Karpas-422 (cell line): ENCODE measurements at regions not wholly inside any gene's neighbourhood (a gene's known extent, or its start where the extent isn't known, plus 50 kb on each side); places are given as distances from the start of the nearest gene placed in this dataset.
A peak's percentile ranks its signal among the peaks of the same experiment; 100 is the strongest.
"Not testable (repeated sequence)": the region's sequence is repeated elsewhere in the genome, so short reads cannot be mapped to it uniquely, and the experiment has no call there.

Experiments
- DNase-seq: peaks from one replicate; pipeline ENCODE4 v3.0.0-alpha.2; 2015
- H2AFZ ChIP-seq: fragments of 200-600 bp; sonication (generic); 2 replicates; pipeline ENCODE4 v1.6.1; 2014; ENCODE audit warnings: antibody characterized with exemption, low read length, mixed read lengths
- H3K27ac ChIP-seq: fragments of 200-600 bp; sonication (generic); 2 replicates; pipeline ENCODE4 v1.5.1; 2014; ENCODE audit warnings: mild to moderate bottlenecking, low read length, moderate library complexity
- H3K27me3 ChIP-seq: fragments of 200-600 bp; sonication (generic); 2 replicates; pipeline ENCODE4 v1.6.1; 2014; ENCODE audit warnings: low read length, mixed read lengths
- H3K36me3 ChIP-seq: fragments of 200-600 bp; sonication (generic); 2 replicates; pipeline ENCODE4 v1.6.1; 2014; ENCODE audit warnings: low read length, mixed read lengths; ENCODE audit not compliant: insufficient read depth
- H3K4me1 ChIP-seq: fragments of 200-600 bp; sonication (generic); 2 replicates; pipeline ENCODE4 v1.6.1; 2014; ENCODE audit warnings: mild to moderate bottlenecking, low read length, mixed read lengths
- H3K4me2 ChIP-seq: fragments of 200-600 bp; sonication (generic); 2 replicates; pipeline ENCODE4 v1.6.1; 2014; ENCODE audit warnings: low read length, low read depth, mild to moderate bottlenecking; ENCODE audit not compliant: poor library complexity, severe bottlenecking
- H3K4me3 ChIP-seq: fragments of 200-600 bp; sonication (generic); 2 replicates; pipeline ENCODE4 v1.5.1; 2014; ENCODE audit warnings: mild to moderate bottlenecking, antibody characterized with exemption, low read length, mixed read lengths
- H3K79me2 ChIP-seq: fragments of 200-600 bp; sonication (generic); 2 replicates; pipeline ENCODE4 v1.6.1; 2014; ENCODE audit warnings: mild to moderate bottlenecking, low read length, mixed read lengths
- H3K9ac ChIP-seq: fragments of 200-600 bp; sonication (generic); 2 replicates; pipeline ENCODE4 v1.6.0; 2014; ENCODE audit warnings: low read length
- H3K9me2 ChIP-seq: fragments of 200-600 bp; sonication (generic), shearing (Covaris generic); replicated peaks from 2 replicates; pipeline ENCODE4 v1.6.0; 2014; ENCODE audit warnings: mild to moderate bottlenecking, low read length, moderate library complexity; ENCODE audit not compliant: insufficient read depth
- H3K9me3 ChIP-seq: fragments of 300-700, 200-600 bp; sonication (generic); 2 replicates; pipeline ENCODE4 v1.6.1; 2014; ENCODE audit warnings: low read length, mixed read lengths
- H4K20me1 ChIP-seq: fragments of 200-600 bp; sonication (generic); 2 replicates; pipeline ENCODE4 v1.6.1; 2014; ENCODE audit warnings: mild to moderate bottlenecking, antibody characterized with exemption, low read length, low read depth; ENCODE audit not compliant: insufficient read depth

DNA sequence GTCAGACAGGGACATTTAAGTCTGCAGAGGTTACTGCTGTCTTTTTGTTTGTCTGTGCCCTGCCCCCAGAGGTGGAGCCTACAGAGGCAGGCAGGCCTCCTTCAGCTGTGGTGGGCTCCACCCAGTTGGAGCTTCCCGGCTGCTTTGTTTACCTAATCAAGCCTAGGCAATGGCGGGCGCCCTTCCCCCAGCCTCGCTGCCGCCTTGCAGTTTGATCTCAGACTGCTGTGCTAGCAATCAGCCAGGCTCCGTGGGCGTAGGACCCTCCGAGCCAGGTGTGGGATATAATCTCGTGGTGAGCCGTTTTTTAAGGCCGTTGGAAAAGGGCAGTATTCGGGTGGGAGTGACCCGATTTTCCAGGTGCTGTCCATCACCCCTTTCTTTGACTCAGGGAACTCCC is 152.0 kb downstream of the SEM1 start:
- not testable (repeated sequence) for H3K9ac ChIP-seq, H3K4me3 ChIP-seq, H3K4me1 ChIP-seq, H3K79me2 ChIP-seq, H3K9me2 ChIP-seq, H3K9me3 ChIP-seq, H3K27ac ChIP-seq, H3K27me3 ChIP-seq, H2AFZ ChIP-seq, DNase-seq, H4K20me1 ChIP-seq, H3K4me2 ChIP-seq, H3K36me3 ChIP-seq

GRCh38 chr7:96548664-96549063 is 161.0 kb downstream of the SEM1 start:
- H3K4me2 ChIP-seq: no peak overlapping the region
- H3K9ac ChIP-seq: no peak overlapping the region
- no peak for DNase-seq
- no peaks in the 10 kb centered on the region for H3K9me3 ChIP-seq
- H3K27me3 ChIP-seq: no peaks in the 10 kb centered on the region
- H3K36me3 ChIP-seq: no peaks in the 10 kb centered on the region
- no peaks in the 10 kb centered on the region for H3K79me2 ChIP-seq
- H3K4me1 ChIP-seq: no peaks in the 10 kb centered on the region
- no peak overlapping the region for H3K4me3 ChIP-seq
- H3K27ac ChIP-seq: no peak overlapping the region
- no peak overlapping the region for H2AFZ ChIP-seq
- no peaks in the 10 kb centered on the region for H4K20me1 ChIP-seq
- H3K9me2 ChIP-seq: no peaks in the 10 kb centered on the region

GRCh38 chr7:96547371-96547811 is 162.3 kb downstream of the SEM1 start:
- no peak overlapping the region for H3K27ac ChIP-seq
- H3K36me3 ChIP-seq: no peaks in the 10 kb centered on the region
- H3K9ac ChIP-seq: no peak overlapping the region
- H4K20me1 ChIP-seq: no peaks in the 10 kb centered on the region
- no peaks in the 10 kb centered on the region for H3K9me2 ChIP-seq
- H3K4me1 ChIP-seq: no peaks in the 10 kb centered on the region
- no peak overlapping the region for H2AFZ ChIP-seq
- no peaks in the 10 kb centered on the region for H3K79me2 ChIP-seq
- no peak overlapping the region for H3K4me2 ChIP-seq
- H3K9me3 ChIP-seq: no peaks in the 10 kb centered on the region
- DNase-seq: no peak
- H3K27me3 ChIP-seq: no peaks in the 10 kb centered on the region
- H3K4me3 ChIP-seq: no peak overlapping the region

DNA sequence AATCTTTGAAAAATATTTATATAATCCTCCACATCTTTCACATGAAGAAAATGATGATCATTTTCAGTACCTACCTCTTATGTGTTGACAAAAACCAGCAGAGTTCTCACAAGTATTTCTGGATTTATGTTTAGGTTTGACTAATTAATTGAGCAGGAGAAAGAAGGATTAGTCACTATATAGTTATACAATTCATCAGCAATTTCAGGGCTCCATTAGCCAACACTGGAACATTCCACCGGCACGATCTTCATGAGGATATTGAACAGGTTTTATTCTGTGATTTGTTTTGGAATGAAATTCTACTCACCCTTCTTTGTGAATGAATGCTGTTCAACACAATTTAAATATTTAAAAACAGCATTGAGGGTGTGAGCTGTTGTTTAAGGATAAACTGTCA is 163.2 kb downstream of the SEM1 start:
- no peak for DNase-seq
- Histone ChIP-seq H3K9me2 (no peaks in the 10 kb centered on the region), H3K27me3 (no peaks in the 10 kb centered on the region), H3K27ac (no peak overlapping the region), H3K4me3 (no peak overlapping the region), H3K79me2 (no peaks in the 10 kb centered on the region), H3K4me2 (no peak overlapping the region), H2AFZ (no peak overlapping the region), H4K20me1 (no peaks in the 10 kb centered on the region), H3K4me1 (no peaks in the 10 kb centered on the region), H3K36me3 (no peaks in the 10 kb centered on the region), H3K9ac (no peak overlapping the region), H3K9me3 (no peaks in the 10 kb centered on the region)

DNA sequence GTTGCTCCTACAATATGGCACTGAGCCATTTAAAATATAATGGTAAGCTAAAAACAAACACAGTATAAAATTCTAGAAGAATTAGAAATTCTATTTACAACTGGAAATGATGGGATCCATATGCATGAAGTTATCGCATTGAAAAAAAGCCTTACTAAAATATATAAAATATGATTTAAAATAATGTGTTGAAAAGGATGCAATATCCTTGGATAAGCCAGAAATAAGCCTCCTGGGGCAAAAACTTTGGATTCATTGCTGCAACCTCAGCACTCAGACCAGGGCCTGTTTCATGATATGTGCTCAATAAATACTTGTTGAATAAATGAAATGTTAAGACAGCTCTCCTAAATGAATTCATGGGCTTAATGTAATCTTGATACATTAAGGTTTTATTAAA is 170.2 kb downstream of the SEM1 start:
- H3K27ac ChIP-seq: no peak overlapping the region
- no peaks in the 10 kb centered on the region for H3K9me3 ChIP-seq

DNA sequence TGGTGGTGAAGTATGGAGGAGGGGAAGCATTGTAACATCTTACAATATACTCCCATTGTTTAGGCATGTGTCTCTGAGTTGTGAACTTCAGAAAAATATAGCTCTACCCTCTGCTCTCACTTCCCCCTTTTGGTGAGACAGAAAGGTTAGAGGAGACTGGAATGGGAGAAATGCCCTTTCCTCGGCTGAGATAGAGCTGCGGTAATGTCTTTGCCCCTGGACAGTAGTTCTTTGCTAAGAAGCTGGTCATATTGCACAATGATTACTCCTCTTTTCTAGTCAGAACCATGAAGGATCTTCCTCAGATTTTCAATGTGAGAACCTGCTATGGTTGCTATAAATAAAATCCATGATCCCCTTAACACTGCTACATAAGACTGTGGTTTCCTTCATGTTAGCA is 171.0 kb downstream of the SEM1 start:
- H3K9ac ChIP-seq: no peak overlapping the region
- DNase-seq: no peak
- no peaks in the 10 kb centered on the region for H3K79me2 ChIP-seq
- no peak overlapping the region for H2AFZ ChIP-seq
- no peaks in the 10 kb centered on the region for H3K27me3 ChIP-seq
- no peak overlapping the region for H3K4me3 ChIP-seq
- no peak overlapping the region for H3K27ac ChIP-seq
- no peaks in the 10 kb centered on the region for H4K20me1 ChIP-seq
- H3K4me2 ChIP-seq: no peak overlapping the region
- no peaks in the 10 kb centered on the region for H3K4me1 ChIP-seq
- H3K9me3 ChIP-seq: no peaks in the 10 kb centered on the region
- no peaks in the 10 kb centered on the region for H3K9me2 ChIP-seq
- H3K36me3 ChIP-seq: no peaks in the 10 kb centered on the region

More for the DNA sequence above, 170.2 kb downstream of the SEM1 start:
- Histone ChIP-seq H3K9ac (no peak overlapping the region), H3K27me3 (no peaks in the 10 kb centered on the region), H3K4me3 (no peak overlapping the region), H3K4me2 (no peak overlapping the region), H3K4me1 (no peaks in the 10 kb centered on the region), H2AFZ (no peak overlapping the region), H3K36me3 (no peaks in the 10 kb centered on the region), H4K20me1 (no peaks in the 10 kb centered on the region), H3K79me2 (no peaks in the 10 kb centered on the region), H3K9me2 (no peaks in the 10 kb centered on the region)
- no peak for DNase-seq

DNA sequence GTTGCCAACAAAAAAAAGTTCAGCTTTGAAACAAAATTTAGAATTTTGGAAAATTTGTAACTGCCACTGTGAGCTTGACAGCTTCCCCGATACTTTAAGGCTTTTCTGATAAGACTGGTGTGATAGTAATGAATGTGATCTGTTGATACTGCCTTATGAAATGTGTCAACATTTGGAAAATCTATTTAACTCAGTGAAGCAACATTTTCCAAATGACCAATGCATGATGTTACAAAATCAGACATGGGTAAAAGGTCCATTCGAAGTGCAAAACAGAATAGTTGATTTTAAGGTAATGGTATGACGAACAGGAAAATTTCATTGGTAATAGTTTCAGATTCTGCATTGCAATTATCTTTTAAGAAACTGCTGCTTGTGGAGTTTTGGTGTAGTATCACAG is 175.4 kb downstream of the SEM1 start:
- H3K27ac ChIP-seq: no peak overlapping the region
- H3K4me1 ChIP-seq: no peaks in the 10 kb centered on the region
- no peak overlapping the region for H3K4me2 ChIP-seq
- H3K9me2 ChIP-seq: no peaks in the 10 kb centered on the region
- no peak overlapping the region for H3K9ac ChIP-seq
- H4K20me1 ChIP-seq: no peaks in the 10 kb centered on the region
- no peak overlapping the region for H3K4me3 ChIP-seq
- DNase-seq: peak; percentile 22
- H3K27me3 ChIP-seq: no peaks in the 10 kb centered on the region
- H3K9me3 ChIP-seq: no peaks in the 10 kb centered on the region
- H3K79me2 ChIP-seq: no peaks in the 10 kb centered on the region
- no peaks in the 10 kb centered on the region for H3K36me3 ChIP-seq
- no peak overlapping the region for H2AFZ ChIP-seq

DNA sequence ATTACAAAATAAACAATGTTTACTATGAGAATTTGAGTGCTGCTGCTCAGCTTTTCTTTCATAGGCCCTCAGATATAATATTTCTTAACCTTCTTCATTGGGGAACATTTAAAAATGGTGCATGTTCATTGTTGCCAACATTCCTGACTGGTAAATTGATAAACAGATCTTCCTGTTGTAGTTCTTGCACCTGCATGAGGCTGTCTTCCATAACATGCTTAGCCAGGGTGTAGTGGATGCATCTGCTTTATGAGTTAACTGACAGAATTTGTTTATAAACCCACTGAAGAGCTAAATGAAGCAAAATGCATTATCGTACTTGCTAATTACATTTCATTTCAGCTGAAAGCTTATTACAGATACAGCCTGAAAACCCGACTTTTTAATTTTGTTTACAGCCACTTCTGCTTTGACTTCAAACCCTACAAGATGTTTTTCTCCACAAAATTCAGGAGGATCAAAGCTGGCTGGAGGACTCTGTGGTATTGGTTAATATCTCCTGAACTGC is 177.2 kb downstream of the SEM1 start:
- H4K20me1 ChIP-seq: no peaks in the 10 kb centered on the region
- no peaks in the 10 kb centered on the region for H3K27me3 ChIP-seq
- no peaks in the 10 kb centered on the region for H3K9me2 ChIP-seq
- H3K9me3 ChIP-seq: no peaks in the 10 kb centered on the region
- no peak overlapping the region for H3K27ac ChIP-seq
- H3K4me3 ChIP-seq: no peak overlapping the region
- H3K4me1 ChIP-seq: no peaks in the 10 kb centered on the region
- H2AFZ ChIP-seq: no peak overlapping the region
- no peak overlapping the region for H3K4me2 ChIP-seq
- no peak for DNase-seq
- no peaks in the 10 kb centered on the region for H3K79me2 ChIP-seq
- no peaks in the 10 kb centered on the region for H3K36me3 ChIP-seq
- H3K9ac ChIP-seq: no peak overlapping the region

DNA sequence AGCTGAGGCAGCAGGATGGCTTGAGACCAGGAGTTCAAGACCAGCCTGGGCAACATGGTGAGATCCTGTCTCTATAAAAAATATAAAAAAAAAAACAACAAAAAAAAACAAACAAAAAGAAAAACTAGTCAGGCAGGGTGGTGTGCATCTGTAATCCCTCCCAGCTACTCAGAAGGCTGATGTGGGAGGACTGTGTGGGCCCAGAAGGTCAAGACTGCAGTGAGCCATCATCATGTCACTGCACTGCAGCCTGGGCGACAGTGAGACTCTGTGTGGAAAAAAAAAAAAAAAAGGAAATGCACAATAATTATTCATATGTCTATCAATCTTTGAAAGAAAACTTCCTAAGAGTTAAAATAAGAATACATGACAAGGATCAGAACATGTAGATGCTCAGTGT is 178.3 kb downstream of the SEM1 start:
- Histone ChIP-seq H3K4me2 (no peak overlapping the region), H2AFZ (no peak overlapping the region), H3K9me3 (no peaks in the 10 kb centered on the region), H3K36me3 (no peaks in the 10 kb centered on the region), H4K20me1 (no peaks in the 10 kb centered on the region), H3K4me1 (no peaks in the 10 kb centered on the region), H3K9ac (no peak overlapping the region), H3K27me3 (no peaks in the 10 kb centered on the region), H3K27ac (no peak overlapping the region), H3K4me3 (no peak overlapping the region), H3K9me2 (no peaks in the 10 kb centered on the region), H3K79me2 (no peaks in the 10 kb centered on the region)
- no peak for DNase-seq
